PC-3 (cell line): ENCODE measurements at regions not wholly inside any gene's neighbourhood (a gene's known extent, or its start where the extent isn't known, plus 50 kb on each side); places are given as distances from the start of the nearest gene placed in this dataset.

Experiments used
- CTCF ChIP-seq: fragments of 300-600 bp; sonication (generic); conservative IDR thresholded peaks from 2 replicates; pipeline ENCODE4 v1.5.1; 2017; ENCODE audit warnings: antibody characterized with exemption, low read depth, mild to moderate bottlenecking, low read length
- EZH2 ChIP-seq: fragments of 300-600 bp; sonication (generic); IDR thresholded peaks from one replicate; pipeline ENCODE4 v1.6.1; 2017; ENCODE audit warnings: antibody characterized with exemption, mild to moderate bottlenecking, low read length; ENCODE audit not compliant: unreplicated experiment
- EZH2phosphoT487 ChIP-seq: fragments of 300-600 bp; sonication (generic); IDR thresholded peaks from 2 replicates; pipeline ENCODE4 v1.6.1; 2018; ENCODE audit warnings: mild to moderate bottlenecking, antibody characterized with exemption, low read length, borderline replicate concordance

DNA sequence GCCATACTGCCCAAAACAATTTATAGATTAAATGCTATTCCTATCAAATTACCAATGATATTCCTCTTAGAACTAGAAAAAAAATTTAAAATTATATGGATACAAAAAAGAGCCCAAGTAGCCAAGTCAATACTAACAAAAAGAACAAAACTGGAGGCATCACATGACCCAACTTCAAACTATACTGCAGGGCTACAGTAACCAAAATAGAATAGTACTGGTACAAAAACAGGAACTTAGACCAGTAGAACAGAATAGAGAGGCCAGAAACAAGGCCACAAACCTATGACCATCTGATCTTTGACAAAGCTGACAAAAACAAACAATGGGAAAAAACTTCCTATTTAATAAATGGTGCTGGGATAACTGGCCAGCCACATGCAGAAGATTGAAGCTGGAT lies 86.1 kb upstream of the KYNU start:
- no peak for TF ChIP-seq CTCF
- no peak for TF ChIP-seq EZH2
- TF ChIP-seq EZH2phosphoT487: no peak
